ENCODE measurements at regions not wholly inside any gene's neighbourhood (a gene's known extent, or its start where the extent isn't known, plus 50 kb on each side); places are given as distances from the start of the nearest gene placed in this dataset.

DNA sequence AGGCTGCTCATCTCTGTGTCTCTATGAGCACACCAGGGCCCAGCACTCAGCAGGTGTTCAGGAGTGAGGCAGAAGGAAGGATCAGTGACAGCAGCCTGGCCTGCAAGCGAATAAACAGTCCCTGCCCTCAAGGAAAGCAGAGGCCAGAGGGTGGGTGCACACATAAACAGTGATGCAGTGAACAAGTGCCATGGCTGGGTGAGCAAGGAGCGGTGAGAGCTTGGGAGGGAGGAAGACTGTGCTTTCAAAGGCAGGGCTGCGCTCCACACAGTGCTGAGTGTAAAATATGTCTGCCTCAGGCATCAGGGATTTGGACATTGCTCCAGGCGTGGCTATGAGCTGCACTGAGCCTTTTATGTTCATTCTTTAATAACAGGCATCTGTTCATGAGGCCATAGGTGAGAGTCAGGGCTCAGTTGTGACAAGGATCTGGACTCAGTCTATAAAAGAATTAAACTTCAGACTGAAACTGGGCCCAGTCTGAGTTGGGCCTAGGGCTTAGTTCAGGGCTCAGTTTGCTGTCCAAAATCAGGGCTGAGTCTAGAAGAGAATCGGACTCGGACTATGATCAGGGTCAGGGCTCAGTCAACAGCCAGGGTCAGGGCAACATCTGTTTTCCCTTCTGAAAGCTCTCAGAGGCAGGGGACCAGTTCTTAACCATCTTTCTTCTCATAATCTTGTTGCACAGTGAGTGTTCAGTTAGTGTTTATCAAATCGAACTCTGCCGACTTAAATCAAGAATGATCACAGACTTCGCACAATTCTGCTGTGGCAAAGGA lies 213.7 kb downstream of the FOXD2 start:
- TF ChIP-seq L3MBTL2 (conservative IDR thresholded peaks at IDR 0.05): no peak
- TF ChIP-seq CTBP1 (IDR thresholded peaks at IDR 0.05; ENCODE audit: borderline replicate concordance): no peak
- TF ChIP-seq HDGF (IDR thresholded peaks at IDR 0.05; ENCODE audit: borderline replicate concordance): no peak
- TF ChIP-seq NFRKB (IDR thresholded peaks at IDR 0.05): no peak
- no peak for TF ChIP-seq PKNOX1 (IDR thresholded peaks at IDR 0.05)
- TF ChIP-seq FOXK2 (IDR thresholded peaks at IDR 0.05): no peak
- no peak for TF ChIP-seq FOXA1 (IDR thresholded peaks at IDR 0.05)
- TF ChIP-seq LEF1 (IDR thresholded peaks at IDR 0.05; ENCODE audit: borderline replicate concordance): no peak
- POLR2A ChIA-PET: interaction anchor here (1.1 kb wide), 1 partner anchor 12 kb away, joined by 3 read pairs; no protein-coding TSS in a partner anchor
- no peak for DNase-seq (ENCODE audit: extremely low spot score)
- CTCF ChIA-PET: interaction anchor here (0.7 to 0.8 kb wide), 2 partner anchors 35 to 215 kb away, joined by 3 read pairs; no protein-coding TSS in a partner anchor

DNA sequence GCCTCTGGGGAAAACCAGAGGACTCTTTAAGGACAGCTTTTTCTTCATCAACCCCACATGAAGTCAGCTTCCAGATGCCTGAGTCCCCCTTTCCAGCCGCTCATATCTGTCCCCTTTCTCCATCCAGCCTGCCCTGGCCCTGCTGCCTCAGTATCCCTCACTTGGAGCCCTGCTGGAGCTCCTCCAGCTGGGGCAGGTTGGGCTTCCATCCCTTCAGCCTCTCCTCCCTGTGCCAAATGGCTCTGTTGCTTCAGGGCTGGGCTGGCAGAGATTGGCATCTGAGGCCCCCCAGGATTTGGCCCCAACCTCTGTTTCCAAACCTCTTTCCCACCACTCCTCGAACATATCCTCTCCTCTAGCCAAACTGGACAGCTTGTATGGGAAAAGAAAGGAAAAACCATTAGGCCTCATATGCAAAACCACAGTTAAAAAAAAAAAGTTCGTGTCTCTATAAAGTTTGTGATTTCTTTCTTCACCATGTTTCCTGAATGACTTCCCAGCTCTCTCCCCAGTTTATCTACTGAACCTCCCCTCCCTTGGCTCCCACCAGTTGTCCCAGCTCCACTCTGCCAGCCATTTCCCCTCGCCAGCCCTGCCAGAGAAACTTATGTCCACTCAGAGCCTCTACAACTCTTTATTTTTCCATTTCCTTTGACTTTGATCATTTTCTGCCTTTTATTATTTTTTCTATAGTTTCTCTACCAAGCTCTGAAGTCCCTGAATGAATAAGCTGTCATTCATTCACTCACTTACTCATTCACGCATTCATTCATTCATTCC lies 217.9 kb downstream of the FOXD2 start:
- DNase-seq (ENCODE audit: extremely low spot score): no peak
- ChIA-PET CTCF (no interaction called here), POLR2A (no interaction called here)
- TF ChIP-seq L3MBTL2 (conservative IDR thresholded peaks at IDR 0.05) (no peak), ELF4 (IDR thresholded peaks at IDR 0.05) (no peak), FOXM1 (IDR thresholded peaks at IDR 0.05; ENCODE audit: borderline replicate concordance) (no peak), FOXA1 (IDR thresholded peaks at IDR 0.05) (no peak), ARNT (IDR thresholded peaks at IDR 0.05) (no peak), LEF1 (IDR thresholded peaks at IDR 0.05; ENCODE audit: borderline replicate concordance) (no peak), BHLHE40 (IDR thresholded peaks at IDR 0.05; ENCODE audit: borderline replicate concordance) (no peak), SUZ12 (IDR thresholded peaks at IDR 0.05) (no peak), CTBP1 (IDR thresholded peaks at IDR 0.05; ENCODE audit: borderline replicate concordance) (no peak), SP1 (IDR thresholded peaks at IDR 0.05) (no peak), NFRKB (IDR thresholded peaks at IDR 0.05) (no peak), FOXK2 (IDR thresholded peaks at IDR 0.05) (no peak)

- CTCF ChIA-PET: no interaction called here
- DNase-seq (ENCODE audit: extremely low spot score): no peak
- POLR2A ChIA-PET: no interaction called here
- no peak for TF ChIP-seq SUZ12 (IDR thresholded peaks at IDR 0.05)
- TF ChIP-seq ARNT (IDR thresholded peaks at IDR 0.05): no peak
- no peak for TF ChIP-seq L3MBTL2 (conservative IDR thresholded peaks at IDR 0.05)
- no peak for TF ChIP-seq CTBP1 (IDR thresholded peaks at IDR 0.05; ENCODE audit: borderline replicate concordance)
- no peak for TF ChIP-seq BHLHE40 (IDR thresholded peaks at IDR 0.05; ENCODE audit: borderline replicate concordance)
- TF ChIP-seq FOXA1 (IDR thresholded peaks at IDR 0.05): no peak
- TF ChIP-seq TARDBP (IDR thresholded peaks at IDR 0.05): no peak
- no peak for TF ChIP-seq ELF4 (IDR thresholded peaks at IDR 0.05)
- no peak for TF ChIP-seq NFRKB (IDR thresholded peaks at IDR 0.05)
- TF ChIP-seq FOXM1 (IDR thresholded peaks at IDR 0.05; ENCODE audit: borderline replicate concordance): no peak
- no peak for TF ChIP-seq SP1 (IDR thresholded peaks at IDR 0.05)
- no peak for TF ChIP-seq PKNOX1 (IDR thresholded peaks at IDR 0.05)
- no peak for TF ChIP-seq LEF1 (IDR thresholded peaks at IDR 0.05; ENCODE audit: borderline replicate concordance)
- no peak for TF ChIP-seq FOXK2 (IDR thresholded peaks at IDR 0.05)
- no peak for TF ChIP-seq ZNF384 (IDR thresholded peaks at IDR 0.05)
- no peak for TF ChIP-seq HDGF (IDR thresholded peaks at IDR 0.05; ENCODE audit: borderline replicate concordance)
Measured at GRCh38 chr1:47656719-47657685, 219.2 kb downstream of the FOXD2 start.

GRCh38 chr1:47658161-47658920 lies 220.5 kb downstream of the FOXD2 start:
- ChIA-PET POLR2A (no interaction called here), CTCF (no interaction called here)
- TF ChIP-seq PKNOX1 (IDR thresholded peaks at IDR 0.05) (no peak), TARDBP (IDR thresholded peaks at IDR 0.05) (no peak), FOXA1 (IDR thresholded peaks at IDR 0.05) (no peak), LEF1 (IDR thresholded peaks at IDR 0.05; ENCODE audit: borderline replicate concordance) (no peak), ZNF384 (IDR thresholded peaks at IDR 0.05) (no peak), BHLHE40 (IDR thresholded peaks at IDR 0.05; ENCODE audit: borderline replicate concordance) (no peak), ARNT (IDR thresholded peaks at IDR 0.05) (no peak), SP1 (IDR thresholded peaks at IDR 0.05) (no peak), SUZ12 (IDR thresholded peaks at IDR 0.05) (no peak), ELF4 (IDR thresholded peaks at IDR 0.05) (no peak), HDGF (IDR thresholded peaks at IDR 0.05; ENCODE audit: borderline replicate concordance) (no peak), FOXM1 (IDR thresholded peaks at IDR 0.05; ENCODE audit: borderline replicate concordance) (no peak), FOXK2 (IDR thresholded peaks at IDR 0.05) (no peak)
- no peak for DNase-seq (ENCODE audit: extremely low spot score)

Measured in HEK293T (cell line).